ENCODE measurements at regions not wholly inside any gene's neighbourhood (a gene's known extent, or its start where the extent isn't known, plus 50 kb on each side); places are given as distances from the start of the nearest gene placed in this dataset.

- Mint-ChIP-seq H3K27me3 (ENCODE audit: unreplicated experiment) (peaks cover 2% of the 10 kb centered on the region), H3K36me3 (ENCODE audit: low read depth, unreplicated experiment) (no peaks in the 10 kb centered on the region), H3K4me1 (ENCODE audit: unreplicated experiment) (no peaks in the 10 kb centered on the region), H3K27ac (ENCODE audit: unreplicated experiment) (no peak overlapping the region), H3K9me3 (ENCODE audit: unreplicated experiment) (no peaks in the 10 kb centered on the region), H3K4me3 (ENCODE audit: unreplicated experiment) (no peak overlapping the region)
- no peak for DNase-seq (ENCODE audit: low spot score)
- TF ChIP-seq, protein P1, sequence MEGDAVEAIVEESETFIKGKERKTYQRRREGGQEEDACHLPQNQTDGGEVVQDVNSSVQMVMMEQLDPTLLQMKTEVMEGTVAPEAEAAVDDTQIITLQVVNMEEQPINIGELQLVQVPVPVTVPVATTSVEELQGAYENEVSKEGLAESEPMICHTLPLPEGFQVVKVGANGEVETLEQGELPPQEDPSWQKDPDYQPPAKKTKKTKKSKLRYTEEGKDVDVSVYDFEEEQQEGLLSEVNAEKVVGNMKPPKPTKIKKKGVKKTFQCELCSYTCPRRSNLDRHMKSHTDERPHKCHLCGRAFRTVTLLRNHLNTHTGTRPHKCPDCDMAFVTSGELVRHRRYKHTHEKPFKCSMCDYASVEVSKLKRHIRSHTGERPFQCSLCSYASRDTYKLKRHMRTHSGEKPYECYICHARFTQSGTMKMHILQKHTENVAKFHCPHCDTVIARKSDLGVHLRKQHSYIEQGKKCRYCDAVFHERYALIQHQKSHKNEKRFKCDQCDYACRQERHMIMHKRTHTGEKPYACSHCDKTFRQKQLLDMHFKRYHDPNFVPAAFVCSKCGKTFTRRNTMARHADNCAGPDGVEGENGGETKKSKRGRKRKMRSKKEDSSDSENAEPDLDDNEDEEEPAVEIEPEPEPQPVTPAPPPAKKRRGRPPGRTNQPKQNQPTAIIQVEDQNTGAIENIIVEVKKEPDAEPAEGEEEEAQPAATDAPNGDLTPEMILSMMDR (IDR thresholded peaks at IDR 0.05; ENCODE audit: unreplicated experiment), result no peak
These were observed 185.5 kb downstream of the MYCN start for GRCh38 chr2:16125614-16126516.

DNA sequence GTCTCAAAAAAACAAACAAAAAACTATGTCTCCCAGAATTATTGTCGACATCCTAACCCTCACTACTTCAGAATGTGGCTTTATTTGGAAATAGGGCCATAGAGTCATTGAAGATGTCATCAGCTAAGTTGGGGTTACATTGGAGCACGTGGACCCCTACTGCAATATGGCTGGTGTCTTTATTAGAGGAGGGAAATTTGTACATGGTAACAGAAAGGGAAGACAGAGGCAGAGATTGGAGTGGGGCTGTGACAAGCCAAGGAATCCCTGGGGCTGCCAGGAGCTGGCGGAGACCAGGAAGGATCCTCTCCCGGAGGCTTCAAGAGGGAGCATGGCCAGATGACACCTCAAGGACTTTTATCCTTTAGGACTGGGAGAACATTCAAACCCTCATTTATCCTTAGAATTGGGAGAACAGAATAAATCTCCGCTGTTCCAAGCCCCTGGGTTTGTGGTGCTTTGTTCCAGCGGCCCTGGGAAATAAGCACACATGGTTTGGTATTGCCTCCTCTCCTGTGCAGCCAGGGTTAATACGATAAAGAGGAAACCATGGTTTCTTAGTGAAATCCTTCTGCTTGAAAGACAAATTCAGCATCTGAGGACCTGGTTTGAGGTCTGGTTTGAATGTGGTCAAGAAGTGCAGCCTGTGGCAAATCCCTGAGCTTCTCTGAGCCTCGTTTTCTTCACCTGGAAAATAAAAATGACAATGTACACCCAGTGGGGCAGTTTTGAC lies 184.7 kb downstream of the MYCN start:
- H3K27ac Mint-ChIP-seq (ENCODE audit: unreplicated experiment), result no peak overlapping the region
- H3K4me1 Mint-ChIP-seq (ENCODE audit: unreplicated experiment), result no peaks in the 10 kb centered on the region
- no peak overlapping the region for H3K4me3 Mint-ChIP-seq (ENCODE audit: unreplicated experiment)
- no peaks in the 10 kb centered on the region for H3K36me3 Mint-ChIP-seq (ENCODE audit: low read depth, unreplicated experiment)
- peaks cover 2% of the 10 kb centered on the region for H3K27me3 Mint-ChIP-seq (ENCODE audit: unreplicated experiment)
- H3K9me3 Mint-ChIP-seq (ENCODE audit: unreplicated experiment), result no peaks in the 10 kb centered on the region
- no peak for DNase-seq (ENCODE audit: low spot score)
- TF ChIP-seq, protein P1 (IDR thresholded peaks at IDR 0.05; ENCODE audit: unreplicated experiment), result no peak

DNA sequence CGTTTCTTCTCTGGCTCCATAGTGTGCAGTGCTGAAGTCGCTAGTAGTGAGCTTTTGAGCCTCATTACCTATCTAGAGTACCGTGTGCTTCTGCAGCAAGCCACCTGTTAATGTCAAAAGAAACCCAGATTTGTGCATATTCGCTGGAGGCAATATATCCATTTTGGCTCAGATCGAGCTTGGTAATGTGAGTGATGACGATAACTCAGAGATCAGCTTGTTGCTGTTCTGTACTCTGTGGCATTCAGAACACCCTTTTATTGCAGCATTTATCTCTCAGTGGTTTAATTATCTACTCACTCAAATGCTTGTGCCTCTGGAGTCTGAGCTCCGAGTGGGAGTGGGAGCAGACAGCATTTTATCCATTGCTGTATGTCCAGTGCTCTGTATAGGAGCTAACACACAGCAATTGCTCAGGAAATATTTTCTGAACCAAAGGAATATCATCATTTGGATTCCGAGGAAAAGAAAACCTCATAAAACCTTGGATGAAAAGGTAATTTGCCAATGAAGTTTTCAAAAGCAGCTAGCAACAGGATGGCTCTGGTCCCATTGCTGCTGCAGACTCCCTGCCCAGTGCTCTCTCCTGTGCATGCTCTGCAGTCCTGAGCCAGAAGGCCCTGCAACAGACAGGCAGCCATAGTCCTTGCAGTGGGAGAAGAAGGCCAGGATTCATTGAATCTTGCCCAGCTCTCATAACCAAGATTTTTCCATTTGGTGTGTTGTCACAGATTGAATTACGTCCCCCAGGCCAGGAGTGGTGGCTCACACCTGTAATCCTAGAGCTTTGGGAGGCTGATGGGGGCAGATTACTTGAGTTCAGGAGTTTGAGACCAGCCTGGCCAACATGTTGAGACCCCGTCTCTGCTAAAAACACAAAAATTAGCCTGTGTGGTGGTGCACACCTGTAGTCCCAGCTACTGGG lies 183.8 kb downstream of the MYCN start:
- Mint-ChIP-seq H3K4me3 (ENCODE audit: unreplicated experiment) (no peak overlapping the region), H3K36me3 (ENCODE audit: low read depth, unreplicated experiment) (no peaks in the 10 kb centered on the region), H3K27ac (ENCODE audit: unreplicated experiment) (no peak overlapping the region), H3K9me3 (ENCODE audit: unreplicated experiment) (no peaks in the 10 kb centered on the region), H3K4me1 (ENCODE audit: unreplicated experiment) (no peaks in the 10 kb centered on the region), H3K27me3 (ENCODE audit: unreplicated experiment) (peaks cover 2% of the 10 kb centered on the region)
- TF ChIP-seq, protein P1 (IDR thresholded peaks at IDR 0.05; ENCODE audit: unreplicated experiment), result no peak
- DNase-seq (ENCODE audit: low spot score), result no peak

DNA sequence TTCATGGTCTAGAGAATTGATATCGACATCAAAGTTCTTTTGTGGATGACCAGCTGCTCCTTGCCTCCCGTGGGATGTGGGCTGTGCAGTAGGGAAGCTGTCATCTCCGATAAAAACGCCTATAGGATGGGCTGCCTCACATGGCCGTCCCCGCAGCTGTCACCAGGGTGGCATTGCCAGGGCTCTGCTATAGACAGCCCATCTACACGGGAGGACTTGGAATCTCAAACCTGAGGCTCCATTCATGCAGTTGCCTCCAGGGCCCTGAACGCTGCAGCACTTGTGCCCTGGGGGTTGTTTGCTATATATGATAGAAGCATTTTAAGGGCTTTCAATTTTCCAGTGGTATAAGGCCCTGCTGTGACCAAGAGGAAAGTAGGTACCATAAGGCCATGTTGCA lies 183.1 kb downstream of the MYCN start:
- no peak for DNase-seq (ENCODE audit: low spot score)
- no peaks in the 10 kb centered on the region for H3K36me3 Mint-ChIP-seq (ENCODE audit: low read depth, unreplicated experiment)
- TF ChIP-seq, protein P1 (IDR thresholded peaks at IDR 0.05; ENCODE audit: unreplicated experiment), result no peak
- no peak overlapping the region for H3K4me3 Mint-ChIP-seq (ENCODE audit: unreplicated experiment)
- H3K4me1 Mint-ChIP-seq (ENCODE audit: unreplicated experiment), result no peaks in the 10 kb centered on the region
- no peaks in the 10 kb centered on the region for H3K27me3 Mint-ChIP-seq (ENCODE audit: unreplicated experiment)
- no peaks in the 10 kb centered on the region for H3K9me3 Mint-ChIP-seq (ENCODE audit: unreplicated experiment)
- no peak overlapping the region for H3K27ac Mint-ChIP-seq (ENCODE audit: unreplicated experiment)

All from endothelial cell (in vitro differentiated cells).